GM23338 (cell line): ENCODE measurements at regions not wholly inside any gene's neighbourhood (a gene's known extent, or its start where the extent isn't known, plus 50 kb on each side); places are given as distances from the start of the nearest gene placed in this dataset.

Experiments used
- ATAC-seq: fragments of 200-7000 bp; cut with Tn5 transposase; 3 replicates; pipeline ENCODE4 v1.9.1; 2020
- DNase-seq: peaks from one replicate; pipeline ENCODE4 v3.0.0-alpha.2; 2015; ENCODE audit warnings: low spot score
- H2AFZ ChIP-seq: fragments of 200-600 bp; sonication (generic); 2 replicates; pipeline ENCODE4 v1.8.0; 2016; ENCODE audit warnings: antibody characterized with exemption, mild to moderate bottlenecking, moderate library complexity
- H3F3A ChIP-seq: fragments of 200-600 bp; sonication (generic); replicated peaks from 2 replicates; pipeline ENCODE4 v1.8.0; 2017; ENCODE audit warnings: antibody characterized with exemption, mixed run types, low read depth
- H3K27ac ChIP-seq: fragments of 200-600 bp; sonication (generic); 2 replicates; pipeline ENCODE4 v1.6.1; 2016; ENCODE audit warnings: low read depth
- H3K27me3 ChIP-seq: fragments of 200-600 bp; sonication (generic); 2 replicates; pipeline ENCODE4 v1.8.0; 2016; ENCODE audit warnings: mild to moderate bottlenecking, mixed run types, moderate library complexity; ENCODE audit not compliant: insufficient read depth
- H3K36me3 ChIP-seq: fragments of 200-600 bp; sonication (generic); 2 replicates; pipeline ENCODE4 v1.8.0; 2016; ENCODE audit warnings: mild to moderate bottlenecking; ENCODE audit not compliant: insufficient read depth
- H3K4me1 ChIP-seq: fragments of 200-600 bp; sonication (generic); 2 replicates; pipeline ENCODE4 v1.8.0; 2016; ENCODE audit warnings: mild to moderate bottlenecking, moderate library complexity; ENCODE audit not compliant: insufficient read depth
- H3K4me2 ChIP-seq: fragments of 200-600 bp; sonication (generic); 2 replicates; pipeline ENCODE4 v1.7.1; 2017; ENCODE audit warnings: mixed run types
- H3K4me3 ChIP-seq: fragments of 200-600 bp; sonication (generic); 2 replicates; pipeline ENCODE4 v1.6.1; 2016; ENCODE audit warnings: mixed run types
- H3K79me2 ChIP-seq: fragments of 200-600 bp; sonication (generic); replicated peaks from 2 replicates; pipeline ENCODE4 v1.8.0; 2017; ENCODE audit warnings: mild to moderate bottlenecking; ENCODE audit not compliant: insufficient read depth
- H3K9me2 ChIP-seq: fragments of 200-600 bp; sonication (generic); 2 replicates; pipeline ENCODE4 v1.8.0; 2017; ENCODE audit not compliant: insufficient read depth
- H4K20me1 ChIP-seq: fragments of 200-600 bp; sonication (generic); replicated peaks from 2 replicates; pipeline ENCODE4 v1.8.0; 2017; ENCODE audit warnings: mild to moderate bottlenecking; ENCODE audit not compliant: insufficient read depth
- H3K27ac Mint-ChIP-seq: 2 replicates; pipeline ENCODE4 v1.8.0; 2020; ENCODE audit warnings: inconsistent platforms, mild to moderate bottlenecking, moderate library complexity, mixed read lengths
- H3K27me3 Mint-ChIP-seq: 3 replicates; pipeline ENCODE4 v1.8.0; 2022; ENCODE audit warnings: low read depth, mild to moderate bottlenecking, moderate library complexity, mixed read lengths, inconsistent platforms; ENCODE audit not compliant: insufficient read depth, poor library complexity
- H3K36me3 Mint-ChIP-seq: 3 replicates; pipeline ENCODE4 v1.8.0; 2021; ENCODE audit warnings: low read depth, mild to moderate bottlenecking, inconsistent platforms, moderate library complexity, mixed read lengths
- H3K4me1 Mint-ChIP-seq: 3 replicates; pipeline ENCODE4 v1.8.0; 2020; ENCODE audit warnings: mild to moderate bottlenecking, inconsistent platforms, mixed read lengths
- H3K4me3 Mint-ChIP-seq: 3 replicates; pipeline ENCODE4 v1.8.0; 2021; ENCODE audit warnings: moderate library complexity, mild to moderate bottlenecking, inconsistent platforms, mixed read lengths
- H3K9me3 Mint-ChIP-seq: 3 replicates; pipeline ENCODE4 v1.8.0; 2020; ENCODE audit warnings: moderate library complexity, mild to moderate bottlenecking, inconsistent platforms, mixed read lengths
- NANOG ChIP-seq: IDR thresholded peaks from 2 replicates; pipeline ENCODE4 v1.6.1; 2016; ENCODE audit warnings: antibody characterized with exemption, borderline replicate concordance
- POLR2AphosphoS5 ChIP-seq: IDR thresholded peaks from 2 replicates; pipeline ENCODE4 v1.6.1; 2016; ENCODE audit warnings: antibody characterized with exemption, low read depth
- ZNF114 ChIP-seq: fragments of 250-450 bp; sonication (Bioruptor Pico); IDR thresholded peaks from 2 replicates; pipeline ENCODE4 v1.5.0; 2020; ENCODE audit warnings: mild to moderate bottlenecking, moderate library complexity
- ZNF331 ChIP-seq: fragments of 250-450 bp; sonication (Bioruptor Pico); IDR thresholded peaks from 2 replicates; pipeline ENCODE4 v1.5.0; 2020; ENCODE audit warnings: low read depth, mild to moderate bottlenecking, moderate library complexity
- TF ChIP-seq, protein P1 (sequence below): IDR thresholded peaks from one replicate; pipeline ENCODE4 v1.6.1; 2018; ENCODE audit warnings: antibody characterized with exemption; ENCODE audit not compliant: unreplicated experiment
- TF ChIP-seq, protein P2 (sequence below), 2 experiments: fragments of 200-600 bp in 1 of 2; sonication (generic) in 1 of 2; conservative IDR thresholded peaks; 2 replicates each; pipeline versions ENCODE4 v1.5.1 to v1.6.1; 2016 to 2017; ENCODE audit warnings: antibody characterized with exemption in 2 of 2, low read depth in 2 of 2, mild to moderate bottlenecking in 2 of 2, moderate library complexity in 1 of 2
- TF ChIP-seq, protein P3 (sequence below): IDR thresholded peaks from 2 replicates; pipeline ENCODE4 v1.6.1; 2016; ENCODE audit warnings: antibody characterized with exemption

DNA sequence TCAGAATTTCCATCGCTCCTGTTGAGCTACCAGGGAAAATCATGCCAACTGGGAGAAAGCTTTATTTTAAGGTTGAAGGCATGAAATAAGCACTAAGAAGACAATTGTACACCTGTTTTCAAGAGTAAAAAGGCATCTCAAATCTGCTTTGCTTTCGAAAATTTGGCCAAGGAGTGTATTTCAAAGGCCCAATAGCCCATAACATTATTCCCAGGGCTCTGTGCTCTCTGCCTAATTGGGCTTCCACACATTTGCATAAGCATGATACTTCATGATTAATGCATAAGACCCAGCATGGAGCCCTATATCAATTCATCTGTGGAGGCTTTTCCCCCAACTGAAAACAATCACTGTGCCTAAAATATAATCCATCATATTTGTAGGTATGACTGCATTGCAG, 258.5 kb downstream of the NOVA1 start (continued):
- TF ChIP-seq, protein P1, sequence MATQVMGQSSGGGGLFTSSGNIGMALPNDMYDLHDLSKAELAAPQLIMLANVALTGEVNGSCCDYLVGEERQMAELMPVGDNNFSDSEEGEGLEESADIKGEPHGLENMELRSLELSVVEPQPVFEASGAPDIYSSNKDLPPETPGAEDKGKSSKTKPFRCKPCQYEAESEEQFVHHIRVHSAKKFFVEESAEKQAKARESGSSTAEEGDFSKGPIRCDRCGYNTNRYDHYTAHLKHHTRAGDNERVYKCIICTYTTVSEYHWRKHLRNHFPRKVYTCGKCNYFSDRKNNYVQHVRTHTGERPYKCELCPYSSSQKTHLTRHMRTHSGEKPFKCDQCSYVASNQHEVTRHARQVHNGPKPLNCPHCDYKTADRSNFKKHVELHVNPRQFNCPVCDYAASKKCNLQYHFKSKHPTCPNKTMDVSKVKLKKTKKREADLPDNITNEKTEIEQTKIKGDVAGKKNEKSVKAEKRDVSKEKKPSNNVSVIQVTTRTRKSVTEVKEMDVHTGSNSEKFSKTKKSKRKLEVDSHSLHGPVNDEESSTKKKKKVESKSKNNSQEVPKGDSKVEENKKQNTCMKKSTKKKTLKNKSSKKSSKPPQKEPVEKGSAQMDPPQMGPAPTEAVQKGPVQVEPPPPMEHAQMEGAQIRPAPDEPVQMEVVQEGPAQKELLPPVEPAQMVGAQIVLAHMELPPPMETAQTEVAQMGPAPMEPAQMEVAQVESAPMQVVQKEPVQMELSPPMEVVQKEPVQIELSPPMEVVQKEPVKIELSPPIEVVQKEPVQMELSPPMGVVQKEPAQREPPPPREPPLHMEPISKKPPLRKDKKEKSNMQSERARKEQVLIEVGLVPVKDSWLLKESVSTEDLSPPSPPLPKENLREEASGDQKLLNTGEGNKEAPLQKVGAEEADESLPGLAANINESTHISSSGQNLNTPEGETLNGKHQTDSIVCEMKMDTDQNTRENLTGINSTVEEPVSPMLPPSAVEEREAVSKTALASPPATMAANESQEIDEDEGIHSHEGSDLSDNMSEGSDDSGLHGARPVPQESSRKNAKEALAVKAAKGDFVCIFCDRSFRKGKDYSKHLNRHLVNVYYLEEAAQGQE = no peak
- TF ChIP-seq ZNF331 (CRISPR knock-in tag) (no peak), ZNF114 (CRISPR knock-in tag) (no peak), POLR2AphosphoS5 (no peak)
- TF ChIP-seq, protein P2, sequence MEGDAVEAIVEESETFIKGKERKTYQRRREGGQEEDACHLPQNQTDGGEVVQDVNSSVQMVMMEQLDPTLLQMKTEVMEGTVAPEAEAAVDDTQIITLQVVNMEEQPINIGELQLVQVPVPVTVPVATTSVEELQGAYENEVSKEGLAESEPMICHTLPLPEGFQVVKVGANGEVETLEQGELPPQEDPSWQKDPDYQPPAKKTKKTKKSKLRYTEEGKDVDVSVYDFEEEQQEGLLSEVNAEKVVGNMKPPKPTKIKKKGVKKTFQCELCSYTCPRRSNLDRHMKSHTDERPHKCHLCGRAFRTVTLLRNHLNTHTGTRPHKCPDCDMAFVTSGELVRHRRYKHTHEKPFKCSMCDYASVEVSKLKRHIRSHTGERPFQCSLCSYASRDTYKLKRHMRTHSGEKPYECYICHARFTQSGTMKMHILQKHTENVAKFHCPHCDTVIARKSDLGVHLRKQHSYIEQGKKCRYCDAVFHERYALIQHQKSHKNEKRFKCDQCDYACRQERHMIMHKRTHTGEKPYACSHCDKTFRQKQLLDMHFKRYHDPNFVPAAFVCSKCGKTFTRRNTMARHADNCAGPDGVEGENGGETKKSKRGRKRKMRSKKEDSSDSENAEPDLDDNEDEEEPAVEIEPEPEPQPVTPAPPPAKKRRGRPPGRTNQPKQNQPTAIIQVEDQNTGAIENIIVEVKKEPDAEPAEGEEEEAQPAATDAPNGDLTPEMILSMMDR (conservative IDR thresholded peaks at IDR 0.05; ENCODE audit: low read depth in 2 of 2) = no peak

DNA sequence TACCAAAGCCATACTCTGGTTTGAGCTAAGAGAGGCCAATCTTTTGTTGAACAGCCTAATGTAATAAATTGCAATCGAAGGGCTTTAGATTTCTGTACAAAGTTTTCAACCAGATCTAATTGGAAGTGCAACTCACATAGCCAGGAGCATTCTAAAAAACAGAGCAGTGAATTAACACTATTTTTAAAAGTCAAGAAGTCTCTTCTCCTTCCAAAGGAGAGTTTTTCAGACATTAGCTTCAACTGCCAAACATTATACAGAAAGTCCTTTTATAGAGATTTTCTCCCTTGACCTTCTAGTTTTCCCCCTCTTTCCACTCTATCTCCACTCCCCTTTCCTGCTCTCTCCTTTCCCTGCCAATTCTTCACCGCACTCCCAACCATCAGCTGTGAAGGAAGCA, 259.6 kb downstream of the NOVA1 start:
- no peak overlapping the region for H3K27ac ChIP-seq
- TF ChIP-seq, protein P1 = no peak
- TF ChIP-seq, protein P2 (conservative IDR thresholded peaks at IDR 0.05; ENCODE audit: low read depth in 2 of 2) = no peak
- no peak for TF ChIP-seq NANOG
- TF ChIP-seq, protein P3, sequence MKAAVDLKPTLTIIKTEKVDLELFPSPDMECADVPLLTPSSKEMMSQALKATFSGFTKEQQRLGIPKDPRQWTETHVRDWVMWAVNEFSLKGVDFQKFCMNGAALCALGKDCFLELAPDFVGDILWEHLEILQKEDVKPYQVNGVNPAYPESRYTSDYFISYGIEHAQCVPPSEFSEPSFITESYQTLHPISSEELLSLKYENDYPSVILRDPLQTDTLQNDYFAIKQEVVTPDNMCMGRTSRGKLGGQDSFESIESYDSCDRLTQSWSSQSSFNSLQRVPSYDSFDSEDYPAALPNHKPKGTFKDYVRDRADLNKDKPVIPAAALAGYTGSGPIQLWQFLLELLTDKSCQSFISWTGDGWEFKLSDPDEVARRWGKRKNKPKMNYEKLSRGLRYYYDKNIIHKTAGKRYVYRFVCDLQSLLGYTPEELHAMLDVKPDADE = no peak
- no peak for TF ChIP-seq ZNF114 (CRISPR knock-in tag)

More for the DNA sequence above, 259.6 kb downstream of the NOVA1 start:
- H3K9me2 ChIP-seq = peaks cover 4% of the 10 kb centered on the region; the same call in 1 of the 2 replicates
- H3K36me3 Mint-ChIP-seq = no peaks in the 10 kb centered on the region
- no peak overlapping the region for H2AFZ ChIP-seq
- no peaks in the 10 kb centered on the region for H3K9me3 Mint-ChIP-seq
- no peaks in the 10 kb centered on the region for H3F3A ChIP-seq
- no peak overlapping the region for H3K4me3 Mint-ChIP-seq
- H3K27me3 ChIP-seq = no peaks in the 10 kb centered on the region
- H3K4me1 ChIP-seq = no peaks in the 10 kb centered on the region
- H3K4me3 ChIP-seq = no peak overlapping the region
- DNase-seq = no peak
- 0 out of 3 replicates have a peak, but pooled peaks cover 4% of the 10 kb centered on the region for H3K4me1 Mint-ChIP-seq
- H3K27ac Mint-ChIP-seq = no peak overlapping the region
- no peaks in the 10 kb centered on the region for H3K79me2 ChIP-seq
- no peaks in the 10 kb centered on the region for H4K20me1 ChIP-seq
- H3K27me3 Mint-ChIP-seq = no peaks in the 10 kb centered on the region
- no peaks in the 10 kb centered on the region for H3K36me3 ChIP-seq
- no peak overlapping the region for H3K4me2 ChIP-seq
- ATAC-seq = no peak
